ENCODE measurements at regions not wholly inside any gene's neighbourhood (a gene's known extent, or its start where the extent isn't known, plus 50 kb on each side); places are given as distances from the start of the nearest gene placed in this dataset.

GRCh38 chr15:96756656-96757055 is 426.2 kb downstream of the NR2F2 start:
- H3K9me3 ChIP-seq (ENCODE audit: control insufficient read depth, low read depth, low read length): no peaks in the 10 kb centered on the region
- no peak overlapping the region for H3K4me3 ChIP-seq (ENCODE audit: low read length)

GRCh38 chr15:96762566-96762965 is 432.1 kb downstream of the NR2F2 start:
- H3K27ac ChIP-seq (ENCODE audit: low read length): no peak overlapping the region
- no peaks in the 10 kb centered on the region for H3K36me3 ChIP-seq (ENCODE audit: control insufficient read depth, low read depth, low read length)
- H3K4me3 ChIP-seq (ENCODE audit: low read length): no peak overlapping the region
- H3K4me1 ChIP-seq (ENCODE audit: control insufficient read depth, low read depth, low read length): no peaks in the 10 kb centered on the region
- H3K9ac ChIP-seq (ENCODE audit: low read length): no peak overlapping the region
- H3K9me3 ChIP-seq (ENCODE audit: control insufficient read depth, low read depth, low read length): no peaks in the 10 kb centered on the region
- H3K27me3 ChIP-seq (ENCODE audit: control insufficient read depth, insufficient read depth, low read length): no peaks in the 10 kb centered on the region

More at GRCh38 chr15:96756656-96757055, 426.2 kb downstream of the NR2F2 start:
- Histone ChIP-seq H3K36me3 (ENCODE audit: control insufficient read depth, low read depth, low read length) (no peaks in the 10 kb centered on the region), H3K9ac (ENCODE audit: low read length) (no peak overlapping the region), H3K27ac (ENCODE audit: low read length) (no peak overlapping the region), H3K4me1 (ENCODE audit: control insufficient read depth, low read depth, low read length) (no peaks in the 10 kb centered on the region), H3K27me3 (ENCODE audit: control insufficient read depth, insufficient read depth, low read length) (no peaks in the 10 kb centered on the region)

- Histone ChIP-seq H3K27ac (ENCODE audit: low read length) (no peak overlapping the region), H3K9ac (ENCODE audit: low read length) (no peak overlapping the region), H3K9me3 (ENCODE audit: control insufficient read depth, low read depth, low read length) (no peaks in the 10 kb centered on the region), H3K4me1 (ENCODE audit: control insufficient read depth, low read depth, low read length) (no peaks in the 10 kb centered on the region), H3K27me3 (ENCODE audit: control insufficient read depth, insufficient read depth, low read length) (no peaks in the 10 kb centered on the region), H3K36me3 (ENCODE audit: control insufficient read depth, low read depth, low read length) (no peaks in the 10 kb centered on the region), H3K4me3 (ENCODE audit: low read length) (no peak overlapping the region)
Measured at GRCh38 chr15:96764501-96764900, 434.0 kb downstream of the NR2F2 start.

GRCh38 chr15:96764946-96765345 is 434.4 kb downstream of the NR2F2 start:
- no peak overlapping the region for H3K4me3 ChIP-seq (ENCODE audit: low read length)
- no peaks in the 10 kb centered on the region for H3K4me1 ChIP-seq (ENCODE audit: control insufficient read depth, low read depth, low read length)
- H3K27me3 ChIP-seq (ENCODE audit: control insufficient read depth, insufficient read depth, low read length): no peaks in the 10 kb centered on the region

GRCh38 chr15:96766366-96766765 is 435.9 kb downstream of the NR2F2 start:
- no peak overlapping the region for H3K9ac ChIP-seq (ENCODE audit: low read length)
- no peak overlapping the region for H3K4me3 ChIP-seq (ENCODE audit: low read length)
- H3K27me3 ChIP-seq (ENCODE audit: control insufficient read depth, insufficient read depth, low read length): no peaks in the 10 kb centered on the region
- no peak overlapping the region for H3K27ac ChIP-seq (ENCODE audit: low read length)
- H3K9me3 ChIP-seq (ENCODE audit: control insufficient read depth, low read depth, low read length): no peaks in the 10 kb centered on the region
- H3K36me3 ChIP-seq (ENCODE audit: control insufficient read depth, low read depth, low read length): no peaks in the 10 kb centered on the region
- no peaks in the 10 kb centered on the region for H3K4me1 ChIP-seq (ENCODE audit: control insufficient read depth, low read depth, low read length)

More at GRCh38 chr15:96764946-96765345, 434.4 kb downstream of the NR2F2 start:
- Histone ChIP-seq H3K9ac (ENCODE audit: low read length) (no peak overlapping the region), H3K9me3 (ENCODE audit: control insufficient read depth, low read depth, low read length) (no peaks in the 10 kb centered on the region), H3K27ac (ENCODE audit: low read length) (no peak overlapping the region), H3K36me3 (ENCODE audit: control insufficient read depth, low read depth, low read length) (no peaks in the 10 kb centered on the region)

- H3K27me3 ChIP-seq (ENCODE audit: control insufficient read depth, insufficient read depth, low read length): no peaks in the 10 kb centered on the region
- no peaks in the 10 kb centered on the region for H3K4me1 ChIP-seq (ENCODE audit: control insufficient read depth, low read depth, low read length)
- no peak overlapping the region for H3K27ac ChIP-seq (ENCODE audit: low read length)
- no peak overlapping the region for H3K9ac ChIP-seq (ENCODE audit: low read length)
- no peaks in the 10 kb centered on the region for H3K9me3 ChIP-seq (ENCODE audit: control insufficient read depth, low read depth, low read length)
- H3K4me3 ChIP-seq (ENCODE audit: low read length): no peak overlapping the region
- no peaks in the 10 kb centered on the region for H3K36me3 ChIP-seq (ENCODE audit: control insufficient read depth, low read depth, low read length)
Measured at GRCh38 chr15:96767703-96768434, 437.4 kb downstream of the NR2F2 start.

GRCh38 chr15:96768435-96768789 is 437.9 kb downstream of the NR2F2 start:
- H3K27me3 ChIP-seq (ENCODE audit: control insufficient read depth, insufficient read depth, low read length): no peaks in the 10 kb centered on the region
- H3K9me3 ChIP-seq (ENCODE audit: control insufficient read depth, low read depth, low read length): no peaks in the 10 kb centered on the region
- no peaks in the 10 kb centered on the region for H3K36me3 ChIP-seq (ENCODE audit: control insufficient read depth, low read depth, low read length)
- H3K4me3 ChIP-seq (ENCODE audit: low read length): no peak overlapping the region
- H3K9ac ChIP-seq (ENCODE audit: low read length): no peak overlapping the region
- H3K27ac ChIP-seq (ENCODE audit: low read length): no peak overlapping the region
- H3K4me1 ChIP-seq (ENCODE audit: control insufficient read depth, low read depth, low read length): no peaks in the 10 kb centered on the region

GRCh38 chr15:96771035-96771434 is 440.5 kb downstream of the NR2F2 start:
- no peaks in the 10 kb centered on the region for H3K9me3 ChIP-seq (ENCODE audit: control insufficient read depth, low read depth, low read length)
- no peak overlapping the region for H3K27ac ChIP-seq (ENCODE audit: low read length)
- no peak overlapping the region for H3K9ac ChIP-seq (ENCODE audit: low read length)
- H3K27me3 ChIP-seq (ENCODE audit: control insufficient read depth, insufficient read depth, low read length): no peaks in the 10 kb centered on the region
- H3K4me3 ChIP-seq (ENCODE audit: low read length): no peak overlapping the region
- no peaks in the 10 kb centered on the region for H3K4me1 ChIP-seq (ENCODE audit: control insufficient read depth, low read depth, low read length)
- no peaks in the 10 kb centered on the region for H3K36me3 ChIP-seq (ENCODE audit: control insufficient read depth, low read depth, low read length)

- no peak overlapping the region for H3K4me3 ChIP-seq (ENCODE audit: low read length)
- H3K27me3 ChIP-seq (ENCODE audit: control insufficient read depth, insufficient read depth, low read length): no peaks in the 10 kb centered on the region
- H3K9me3 ChIP-seq (ENCODE audit: control insufficient read depth, low read depth, low read length): no peaks in the 10 kb centered on the region
- H3K9ac ChIP-seq (ENCODE audit: low read length): no peak overlapping the region
- no peak overlapping the region for H3K27ac ChIP-seq (ENCODE audit: low read length)
- H3K4me1 ChIP-seq (ENCODE audit: control insufficient read depth, low read depth, low read length): no peaks in the 10 kb centered on the region
- H3K36me3 ChIP-seq (ENCODE audit: control insufficient read depth, low read depth, low read length): no peaks in the 10 kb centered on the region
Measured at GRCh38 chr15:96774216-96774615, 443.7 kb downstream of the NR2F2 start.

- no peaks in the 10 kb centered on the region for H3K4me1 ChIP-seq (ENCODE audit: control insufficient read depth, low read depth, low read length)
- no peaks in the 10 kb centered on the region for H3K27me3 ChIP-seq (ENCODE audit: control insufficient read depth, insufficient read depth, low read length)
- H3K9ac ChIP-seq (ENCODE audit: low read length): no peak overlapping the region
- H3K9me3 ChIP-seq (ENCODE audit: control insufficient read depth, low read depth, low read length): no peaks in the 10 kb centered on the region
- no peak overlapping the region for H3K4me3 ChIP-seq (ENCODE audit: low read length)
- H3K36me3 ChIP-seq (ENCODE audit: control insufficient read depth, low read depth, low read length): no peaks in the 10 kb centered on the region
- no peak overlapping the region for H3K27ac ChIP-seq (ENCODE audit: low read length)
Measured at GRCh38 chr15:96783746-96784145, 453.2 kb downstream of the NR2F2 start.

GRCh38 chr15:96790004-96790403 is 459.5 kb downstream of the NR2F2 start:
- H3K9me3 ChIP-seq (ENCODE audit: control insufficient read depth, low read depth, low read length): no peaks in the 10 kb centered on the region
- H3K4me3 ChIP-seq (ENCODE audit: low read length): no peak overlapping the region
- no peak overlapping the region for H3K9ac ChIP-seq (ENCODE audit: low read length)
- no peak overlapping the region for H3K27ac ChIP-seq (ENCODE audit: low read length)
- H3K36me3 ChIP-seq (ENCODE audit: control insufficient read depth, low read depth, low read length): no peaks in the 10 kb centered on the region
- H3K27me3 ChIP-seq (ENCODE audit: control insufficient read depth, insufficient read depth, low read length): no peaks in the 10 kb centered on the region
- H3K4me1 ChIP-seq (ENCODE audit: control insufficient read depth, low read depth, low read length): no peaks in the 10 kb centered on the region

GRCh38 chr15:96792216-96792615 is 461.7 kb downstream of the NR2F2 start:
- H3K4me3 ChIP-seq (ENCODE audit: low read length): no peak overlapping the region
- H3K4me1 ChIP-seq (ENCODE audit: control insufficient read depth, low read depth, low read length): no peaks in the 10 kb centered on the region
- no peak overlapping the region for H3K27ac ChIP-seq (ENCODE audit: low read length)
- no peaks in the 10 kb centered on the region for H3K9me3 ChIP-seq (ENCODE audit: control insufficient read depth, low read depth, low read length)
- no peaks in the 10 kb centered on the region for H3K27me3 ChIP-seq (ENCODE audit: control insufficient read depth, insufficient read depth, low read length)
- no peaks in the 10 kb centered on the region for H3K36me3 ChIP-seq (ENCODE audit: control insufficient read depth, low read depth, low read length)
- H3K9ac ChIP-seq (ENCODE audit: low read length): no peak overlapping the region

Data from iPS-18a (cell line).